ENCODE measurements at regions not wholly inside any gene's neighbourhood (a gene's known extent, or its start where the extent isn't known, plus 50 kb on each side); places are given as distances from the start of the nearest gene placed in this dataset.

- no peak overlapping the region for H3K4me3 ChIP-seq (ENCODE audit: low read length)
- DNase-seq (ENCODE audit: low read depth) = no peak
- no peaks in the 10 kb centered on the region for H3K4me1 ChIP-seq (ENCODE audit: control insufficient read depth, insufficient read depth, low read length)
- H3K36me3 ChIP-seq (ENCODE audit: control insufficient read depth, insufficient read depth, low read length, severe bottlenecking) = no peaks in the 10 kb centered on the region
- H3K9me3 ChIP-seq (ENCODE audit: control insufficient read depth, low read length) = no peaks in the 10 kb centered on the region
- no peaks in the 10 kb centered on the region for H3K27me3 ChIP-seq (replicated peaks; ENCODE audit: control insufficient read depth, insufficient read depth, low read length)
- no peak overlapping the region for H3K9ac ChIP-seq (ENCODE audit: low read length)
Observed at GRCh38 chr2:151153601-151154000, 108.1 kb downstream of the RBM43 start.

GRCh38 chr2:151150331-151151320 lies 111.0 kb downstream of the RBM43 start:
- DNase-seq (ENCODE audit: low read depth) = no peak
- Histone ChIP-seq H3K4me1 (ENCODE audit: control insufficient read depth, insufficient read depth, low read length) (no peaks in the 10 kb centered on the region), H3K36me3 (ENCODE audit: control insufficient read depth, insufficient read depth, low read length, severe bottlenecking) (no peaks in the 10 kb centered on the region), H3K9me3 (ENCODE audit: control insufficient read depth, low read length) (no peaks in the 10 kb centered on the region), H3K27me3 (replicated peaks; ENCODE audit: control insufficient read depth, insufficient read depth, low read length) (no peaks in the 10 kb centered on the region), H3K4me3 (ENCODE audit: low read length) (no peak overlapping the region), H3K9ac (ENCODE audit: low read length) (no peak overlapping the region)

GRCh38 chr2:151138507-151138906 lies 123.2 kb downstream of the RBM43 start:
- DNase-seq (ENCODE audit: low read depth) = peak; percentile 93
- Histone ChIP-seq H3K9ac (ENCODE audit: low read length) (no peak overlapping the region), H3K4me1 (ENCODE audit: control insufficient read depth, insufficient read depth, low read length) (no peaks in the 10 kb centered on the region), H3K27me3 (replicated peaks; ENCODE audit: control insufficient read depth, insufficient read depth, low read length) (no peaks in the 10 kb centered on the region), H3K4me3 (ENCODE audit: low read length) (no peak overlapping the region), H3K36me3 (ENCODE audit: control insufficient read depth, insufficient read depth, low read length, severe bottlenecking) (no peaks in the 10 kb centered on the region), H3K9me3 (ENCODE audit: control insufficient read depth, low read length) (no peaks in the 10 kb centered on the region)

- no peak overlapping the region for H3K4me3 ChIP-seq (ENCODE audit: low read length)
- no peak for DNase-seq (ENCODE audit: low read depth)
- no peaks in the 10 kb centered on the region for H3K9me3 ChIP-seq (ENCODE audit: control insufficient read depth, low read length)
- H3K9ac ChIP-seq (ENCODE audit: low read length) = no peak overlapping the region
- no peaks in the 10 kb centered on the region for H3K4me1 ChIP-seq (ENCODE audit: control insufficient read depth, insufficient read depth, low read length)
- H3K36me3 ChIP-seq (ENCODE audit: control insufficient read depth, insufficient read depth, low read length, severe bottlenecking) = no peaks in the 10 kb centered on the region
- H3K27me3 ChIP-seq (replicated peaks; ENCODE audit: control insufficient read depth, insufficient read depth, low read length) = no peaks in the 10 kb centered on the region
Observed at GRCh38 chr2:151137526-151137925, 124.1 kb downstream of the RBM43 start.

- H3K9me3 ChIP-seq (ENCODE audit: control insufficient read depth, low read length) = peaks cover 21% of the 10 kb centered on the region
- no peak for DNase-seq (ENCODE audit: low read depth)
Observed at GRCh38 chr2:151120011-151120410, 141.7 kb downstream of the RBM43 start.

GRCh38 chr2:151119374-151119773 lies 142.3 kb downstream of the RBM43 start:
- H3K9ac ChIP-seq (ENCODE audit: low read length) = no peak overlapping the region
- no peaks in the 10 kb centered on the region for H3K4me1 ChIP-seq (ENCODE audit: control insufficient read depth, insufficient read depth, low read length)

More at GRCh38 chr2:151120011-151120410, 141.7 kb downstream of the RBM43 start:
- no peak overlapping the region for H3K9ac ChIP-seq (ENCODE audit: low read length)
- H3K4me1 ChIP-seq (ENCODE audit: control insufficient read depth, insufficient read depth, low read length) = no peaks in the 10 kb centered on the region
- H3K36me3 ChIP-seq (ENCODE audit: control insufficient read depth, insufficient read depth, low read length, severe bottlenecking) = no peaks in the 10 kb centered on the region
- no peak overlapping the region for H3K4me3 ChIP-seq (ENCODE audit: low read length)
- H3K27me3 ChIP-seq (replicated peaks; ENCODE audit: control insufficient read depth, insufficient read depth, low read length) = no peaks in the 10 kb centered on the region

GRCh38 chr2:151118269-151118668 lies 143.4 kb downstream of the RBM43 start:
- no peaks in the 10 kb centered on the region for H3K4me1 ChIP-seq (ENCODE audit: control insufficient read depth, insufficient read depth, low read length)
- DNase-seq (ENCODE audit: low read depth) = no peak
- peaks cover 21% of the 10 kb centered on the region for H3K9me3 ChIP-seq (ENCODE audit: control insufficient read depth, low read length)
- H3K27me3 ChIP-seq (replicated peaks; ENCODE audit: control insufficient read depth, insufficient read depth, low read length) = no peaks in the 10 kb centered on the region
- H3K4me3 ChIP-seq (ENCODE audit: low read length) = no peak overlapping the region
- no peak overlapping the region for H3K9ac ChIP-seq (ENCODE audit: low read length)
- no peaks in the 10 kb centered on the region for H3K36me3 ChIP-seq (ENCODE audit: control insufficient read depth, insufficient read depth, low read length, severe bottlenecking)

More at GRCh38 chr2:151119374-151119773, 142.3 kb downstream of the RBM43 start:
- Histone ChIP-seq H3K27me3 (replicated peaks; ENCODE audit: control insufficient read depth, insufficient read depth, low read length) (no peaks in the 10 kb centered on the region), H3K36me3 (ENCODE audit: control insufficient read depth, insufficient read depth, low read length, severe bottlenecking) (no peaks in the 10 kb centered on the region), H3K9me3 (ENCODE audit: control insufficient read depth, low read length) (peaks cover 21% of the 10 kb centered on the region), H3K4me3 (ENCODE audit: low read length) (no peak overlapping the region)
- no peak for DNase-seq (ENCODE audit: low read depth)

GRCh38 chr2:151114874-151115273 lies 146.8 kb downstream of the RBM43 start:
- no peak for DNase-seq (ENCODE audit: low read depth)
- H3K9ac ChIP-seq (ENCODE audit: low read length) = no peak overlapping the region
- H3K27me3 ChIP-seq (replicated peaks; ENCODE audit: control insufficient read depth, insufficient read depth, low read length) = no peaks in the 10 kb centered on the region
- no peak overlapping the region for H3K4me3 ChIP-seq (ENCODE audit: low read length)
- H3K36me3 ChIP-seq (ENCODE audit: control insufficient read depth, insufficient read depth, low read length, severe bottlenecking) = no peaks in the 10 kb centered on the region
- peaks cover 21% of the 10 kb centered on the region for H3K9me3 ChIP-seq (ENCODE audit: control insufficient read depth, low read length)
- no peaks in the 10 kb centered on the region for H3K4me1 ChIP-seq (ENCODE audit: control insufficient read depth, insufficient read depth, low read length)

- no peak for DNase-seq (ENCODE audit: low read depth)
- Histone ChIP-seq H3K9ac (ENCODE audit: low read length) (no peak overlapping the region), H3K27me3 (replicated peaks; ENCODE audit: control insufficient read depth, insufficient read depth, low read length) (no peaks in the 10 kb centered on the region), H3K36me3 (ENCODE audit: control insufficient read depth, insufficient read depth, low read length, severe bottlenecking) (no peaks in the 10 kb centered on the region), H3K4me3 (ENCODE audit: low read length) (no peak overlapping the region), H3K9me3 (ENCODE audit: control insufficient read depth, low read length) (peaks cover 9% of the 10 kb centered on the region), H3K4me1 (ENCODE audit: control insufficient read depth, insufficient read depth, low read length) (no peaks in the 10 kb centered on the region)
Observed at GRCh38 chr2:151113318-151113717, 148.3 kb downstream of the RBM43 start.

- peak; percentile 66 for DNase-seq (ENCODE audit: low read depth)
- H3K4me3 ChIP-seq (ENCODE audit: low read length) = no peak overlapping the region
- no peaks in the 10 kb centered on the region for H3K36me3 ChIP-seq (ENCODE audit: control insufficient read depth, insufficient read depth, low read length, severe bottlenecking)
- H3K9me3 ChIP-seq (ENCODE audit: control insufficient read depth, low read length) = no peaks in the 10 kb centered on the region
- no peak overlapping the region for H3K9ac ChIP-seq (ENCODE audit: low read length)
- no peaks in the 10 kb centered on the region for H3K4me1 ChIP-seq (ENCODE audit: control insufficient read depth, insufficient read depth, low read length)
- H3K27me3 ChIP-seq (replicated peaks; ENCODE audit: control insufficient read depth, insufficient read depth, low read length) = no peaks in the 10 kb centered on the region
Observed at GRCh38 chr2:151111599-151112278, 149.9 kb downstream of the RBM43 start.

GRCh38 chr2:151106805-151107506 lies 154.7 kb downstream of the RBM43 start:
- DNase-seq (ENCODE audit: low read depth) = no peak
- H3K4me3 ChIP-seq (ENCODE audit: low read length) = no peak overlapping the region
- no peaks in the 10 kb centered on the region for H3K27me3 ChIP-seq (replicated peaks; ENCODE audit: control insufficient read depth, insufficient read depth, low read length)
- H3K9ac ChIP-seq (ENCODE audit: low read length) = no peak overlapping the region
- no peaks in the 10 kb centered on the region for H3K9me3 ChIP-seq (ENCODE audit: control insufficient read depth, low read length)
- no peaks in the 10 kb centered on the region for H3K36me3 ChIP-seq (ENCODE audit: control insufficient read depth, insufficient read depth, low read length, severe bottlenecking)
- no peaks in the 10 kb centered on the region for H3K4me1 ChIP-seq (ENCODE audit: control insufficient read depth, insufficient read depth, low read length)
